Fibroblast of pulmonary artery (primary cell): ENCODE measurements at regions not wholly inside any gene's neighbourhood (a gene's known extent, or its start where the extent isn't known, plus 50 kb on each side); places are given as distances from the start of the nearest gene placed in this dataset.
A peak's percentile ranks its signal among the peaks of the same experiment; 100 is the strongest.
"Not testable (repeated sequence)": the region's sequence is repeated elsewhere in the genome, so short reads cannot be mapped to it uniquely, and the experiment has no call there.

Source experiments
- DNase-seq: peaks from one replicate; pipeline ENCODE4 v3.0.0-alpha.2; 2010; ENCODE audit warnings: low read depth
- H3K4me3 ChIP-seq: replicated peaks from 2 replicates; pipeline ENCODE4 v1.5.1; 2011; ENCODE audit warnings: low read depth, mild to moderate bottlenecking, control low read depth, low read length, moderate library complexity
- TF ChIP-seq, protein P1 (sequence below): IDR thresholded peaks from 2 replicates; pipeline ENCODE4 v1.5.1; 2011; ENCODE audit warnings: mild to moderate bottlenecking, control low read depth, low read length, inconsistent platforms; ENCODE audit errors: missing control alignments

DNA sequence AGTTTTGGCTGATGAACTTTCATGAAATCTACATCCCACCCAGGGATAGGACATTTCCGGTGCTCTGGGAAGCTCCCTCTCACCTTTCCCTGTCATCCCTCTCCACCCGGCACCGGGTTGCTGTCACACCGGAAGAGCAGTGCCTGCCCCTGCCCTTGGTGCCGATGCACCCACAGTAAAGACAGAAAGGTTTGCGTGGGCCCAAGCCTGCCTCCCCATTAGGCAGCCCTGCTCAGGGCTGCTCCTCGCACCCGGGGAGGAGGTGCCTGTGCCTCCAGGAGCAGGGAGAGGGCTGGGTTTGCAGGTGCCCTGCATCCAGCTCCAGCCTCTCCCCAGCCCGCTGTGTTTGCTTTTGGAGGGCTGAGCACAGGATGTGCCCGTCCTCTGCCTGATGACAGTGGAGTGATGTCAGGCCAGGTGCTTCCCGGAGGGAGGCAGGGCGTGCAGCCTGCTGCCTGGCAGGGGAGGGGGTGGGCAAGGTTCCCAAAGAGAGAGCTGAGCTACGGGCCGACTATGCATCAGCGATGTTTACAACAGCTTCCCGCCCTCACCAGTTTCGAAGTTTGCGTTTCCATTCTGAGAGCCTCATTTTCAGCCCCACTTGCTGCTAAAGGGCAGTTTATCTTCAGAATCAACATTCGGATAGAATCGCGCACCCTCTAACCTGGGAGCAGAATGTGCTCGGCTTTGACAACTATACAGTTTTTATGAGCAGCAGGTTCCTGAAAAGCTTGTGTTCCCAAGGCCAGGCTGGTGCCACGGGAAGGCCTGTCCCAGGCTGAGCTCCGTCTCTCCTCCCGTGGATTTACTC is 83.2 kb upstream of the CLDN5 start:
- TF ChIP-seq, protein P1, sequence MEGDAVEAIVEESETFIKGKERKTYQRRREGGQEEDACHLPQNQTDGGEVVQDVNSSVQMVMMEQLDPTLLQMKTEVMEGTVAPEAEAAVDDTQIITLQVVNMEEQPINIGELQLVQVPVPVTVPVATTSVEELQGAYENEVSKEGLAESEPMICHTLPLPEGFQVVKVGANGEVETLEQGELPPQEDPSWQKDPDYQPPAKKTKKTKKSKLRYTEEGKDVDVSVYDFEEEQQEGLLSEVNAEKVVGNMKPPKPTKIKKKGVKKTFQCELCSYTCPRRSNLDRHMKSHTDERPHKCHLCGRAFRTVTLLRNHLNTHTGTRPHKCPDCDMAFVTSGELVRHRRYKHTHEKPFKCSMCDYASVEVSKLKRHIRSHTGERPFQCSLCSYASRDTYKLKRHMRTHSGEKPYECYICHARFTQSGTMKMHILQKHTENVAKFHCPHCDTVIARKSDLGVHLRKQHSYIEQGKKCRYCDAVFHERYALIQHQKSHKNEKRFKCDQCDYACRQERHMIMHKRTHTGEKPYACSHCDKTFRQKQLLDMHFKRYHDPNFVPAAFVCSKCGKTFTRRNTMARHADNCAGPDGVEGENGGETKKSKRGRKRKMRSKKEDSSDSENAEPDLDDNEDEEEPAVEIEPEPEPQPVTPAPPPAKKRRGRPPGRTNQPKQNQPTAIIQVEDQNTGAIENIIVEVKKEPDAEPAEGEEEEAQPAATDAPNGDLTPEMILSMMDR = no peak
- DNase-seq = peak; percentile 10
- no peak overlapping the region for H3K4me3 ChIP-seq

DNA sequence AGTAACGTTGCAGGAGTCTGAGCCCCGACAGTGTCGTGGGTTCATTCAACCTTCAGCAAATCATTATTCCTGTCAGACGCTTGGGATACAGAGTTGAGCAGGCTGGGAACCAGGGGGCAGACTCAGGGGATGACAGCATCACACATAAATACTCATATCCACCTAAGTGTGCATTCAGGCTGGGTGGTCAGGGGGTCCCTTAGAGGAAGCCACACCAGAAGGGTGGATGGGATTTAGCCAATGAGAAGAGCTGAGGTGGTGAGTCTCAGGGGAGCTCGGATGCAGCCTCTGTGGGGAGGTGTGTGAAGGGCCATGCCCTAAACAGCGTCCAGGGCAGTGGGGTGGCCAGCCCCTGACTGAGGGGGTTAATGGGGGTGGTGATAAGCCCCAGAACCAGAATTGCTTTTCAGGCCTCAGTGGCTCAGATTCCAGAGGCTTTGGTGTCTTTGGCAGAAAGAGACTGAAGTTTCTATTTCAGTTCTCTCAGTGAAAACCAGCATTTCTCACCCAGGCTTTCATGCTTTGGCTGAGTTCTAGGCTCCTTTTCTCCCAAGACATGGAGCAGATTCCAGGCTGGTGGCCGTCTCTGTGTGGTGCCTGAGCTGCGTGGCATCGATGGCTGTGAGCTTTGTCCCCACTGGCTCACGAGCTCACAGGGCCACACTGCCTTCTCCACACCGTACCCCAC is 83.9 kb upstream of the CLDN5 start:
- TF ChIP-seq, protein P1 = no peak
- no peak for DNase-seq
- H3K4me3 ChIP-seq = no peak overlapping the region

DNA sequence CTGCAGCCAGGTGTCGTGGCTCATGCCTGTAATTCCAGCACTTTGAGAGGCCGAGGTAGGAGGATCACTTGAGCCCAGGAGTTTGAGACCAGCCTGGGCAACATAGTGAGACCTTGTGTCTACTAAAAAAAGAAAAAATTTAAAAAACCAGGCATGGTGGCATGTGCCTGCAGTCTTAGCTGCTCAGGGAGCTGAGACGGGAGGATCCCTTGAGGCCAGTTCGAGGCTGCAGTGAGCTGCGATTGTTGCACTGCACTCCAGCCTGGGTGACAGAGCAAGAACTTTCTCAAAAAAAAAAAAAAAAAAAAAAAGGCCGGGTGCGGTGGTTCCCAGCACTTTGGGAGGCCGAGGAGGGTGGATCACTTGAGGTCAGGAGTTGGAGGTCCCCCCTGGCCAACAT is 85.5 kb upstream of the CLDN5 start:
- H3K4me3 ChIP-seq, DNase-seq: not testable (repeated sequence)

DNA sequence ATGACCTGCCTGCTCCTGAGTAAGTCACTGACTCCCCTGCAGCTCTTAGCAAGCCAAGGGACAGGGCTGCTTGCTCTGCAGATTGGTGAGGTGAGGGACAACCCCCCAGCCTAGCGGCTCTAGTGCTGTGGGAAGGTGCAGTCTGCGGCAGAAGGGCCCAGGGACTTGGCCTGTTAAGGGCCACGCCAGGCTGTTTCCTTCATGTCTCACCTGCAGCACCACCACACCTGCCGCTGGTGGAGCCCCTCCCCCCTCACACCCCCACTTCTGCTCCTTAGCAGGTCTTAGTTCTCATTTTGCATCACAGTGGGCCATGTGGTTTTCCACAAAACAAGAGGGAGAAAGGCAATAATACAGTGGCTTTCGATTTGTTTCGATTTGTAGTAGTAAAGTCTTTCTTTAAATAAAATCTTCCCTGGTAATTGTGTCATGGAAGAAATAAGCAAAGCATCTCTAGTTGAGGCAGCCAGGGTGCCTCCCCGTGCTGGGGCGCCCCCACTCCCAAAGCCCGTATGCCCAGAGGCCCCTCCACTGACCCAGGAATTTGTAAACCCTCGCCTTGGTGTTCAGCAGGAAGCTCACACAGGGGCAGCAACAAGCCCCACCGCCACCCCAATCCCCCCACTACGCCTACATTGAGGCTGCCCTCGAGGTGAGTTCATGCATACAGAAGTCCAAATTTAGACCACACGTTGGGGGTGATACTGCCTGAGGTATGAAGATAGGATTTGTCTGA is 86.5 kb upstream of the CLDN5 start:
- no peak for DNase-seq
- no peak overlapping the region for H3K4me3 ChIP-seq
- TF ChIP-seq, protein P1 = no peak

DNA sequence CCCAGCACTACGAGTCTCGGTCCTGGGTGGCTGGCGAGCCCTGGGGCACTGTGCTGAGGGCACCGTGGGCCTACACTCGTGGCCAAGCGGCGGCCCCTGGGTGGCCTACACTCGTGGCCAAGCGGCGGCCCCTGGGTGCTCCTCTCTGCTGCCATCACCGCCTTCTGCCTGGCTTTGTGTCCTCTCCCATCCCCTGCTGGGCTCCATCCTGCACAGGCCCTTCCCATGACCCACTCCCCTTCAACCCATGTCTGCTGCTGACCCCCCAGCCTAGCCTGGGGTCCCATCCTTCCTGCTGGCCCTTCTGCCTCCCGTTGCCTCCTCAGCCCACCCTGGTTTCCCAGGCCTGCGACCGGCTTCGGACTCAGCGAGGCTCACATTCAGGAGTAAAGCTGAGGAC is 87.4 kb upstream of the CLDN5 start:
- H3K4me3 ChIP-seq = no peak overlapping the region
- TF ChIP-seq, protein P1 = no peak
- DNase-seq = no peak

DNA sequence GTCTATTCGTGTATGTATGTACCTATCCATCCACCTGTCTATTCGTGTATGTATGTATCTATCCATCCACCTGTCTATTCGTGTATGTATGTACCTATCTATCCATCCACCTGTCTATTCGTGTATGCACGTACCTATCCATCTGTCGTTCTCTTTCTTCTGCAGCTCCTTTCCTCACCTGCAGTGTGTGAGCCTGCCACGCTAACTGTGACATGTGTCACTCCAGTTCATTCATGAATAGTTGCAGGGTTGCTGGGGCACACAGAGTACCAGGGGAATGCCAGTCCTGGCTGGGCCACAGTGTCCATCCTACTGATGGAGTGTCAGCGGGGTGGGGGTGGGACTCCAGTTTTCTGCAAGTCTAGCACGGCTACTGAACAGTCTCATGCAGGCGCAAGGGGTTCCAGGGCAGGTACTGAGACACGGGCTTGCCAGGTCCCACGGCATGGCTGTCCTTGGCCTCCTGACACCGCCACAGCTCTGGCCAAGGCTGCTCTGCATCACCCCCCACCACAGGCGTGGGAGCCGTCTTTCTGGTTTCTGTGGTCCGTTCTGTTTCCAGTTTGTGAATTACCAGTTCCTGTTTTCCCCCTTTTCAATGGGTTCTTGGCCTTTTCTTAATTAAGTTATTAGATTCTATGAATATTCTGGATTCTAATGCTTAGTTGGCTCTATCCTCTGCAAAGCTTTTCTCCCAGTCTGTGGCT is 88.8 kb upstream of the CLDN5 start:
- DNase-seq = no peak
- TF ChIP-seq, protein P1 = no peak
- no peak overlapping the region for H3K4me3 ChIP-seq

DNA sequence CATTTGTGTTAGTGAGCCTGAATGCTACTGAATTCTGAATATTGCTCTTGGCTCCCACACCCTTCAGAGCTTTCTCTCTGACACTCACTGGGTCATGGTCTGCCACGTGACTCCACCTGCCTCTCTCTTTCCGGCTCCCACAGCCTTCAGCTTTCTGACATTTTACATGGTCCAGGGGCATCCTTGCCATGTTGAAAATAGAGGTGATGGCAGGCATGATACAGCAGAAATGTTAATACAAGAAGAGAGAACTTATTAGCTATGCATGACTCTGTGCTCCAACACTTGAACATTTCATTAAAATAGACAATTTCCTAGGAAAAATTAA is 90.3 kb upstream of the CLDN5 start:
- TF ChIP-seq, protein P1 = no peak
- no peak for DNase-seq
- H3K4me3 ChIP-seq = no peak overlapping the region
